Uterus (tissue), 3 donors: ENCODE measurements at regions not wholly inside any gene's neighbourhood (a gene's known extent, or its start where the extent isn't known, plus 50 kb on each side); places are given as distances from the start of the nearest gene placed in this dataset.
A peak's percentile ranks its signal among the peaks of the same experiment; 100 is the strongest.

Experiments used
- DNase-seq, 2 donors: peaks; one replicate each; pipeline ENCODE4 v3.0.0-alpha.2; 2019 to 2020
- H3K27ac ChIP-seq, 2 donors: fragments of 200-600 bp; sonication (generic); 1 replicate in 1 of 2; 2 replicates in 1 of 2; pipeline ENCODE4 v1.5.1; 2016 to 2018
- H3K27me3 ChIP-seq, 2 donors: fragments of 200-600 bp; sonication (generic); one replicate each; pipeline ENCODE4 v1.5.1; 2018 to 2019; ENCODE audit warnings: control low read depth in 1 of 2
- H3K36me3 ChIP-seq, 2 donors: fragments of 200-600 bp; sonication (generic); one replicate each; pipeline ENCODE4 v1.5.1; 2019; ENCODE audit warnings: control low read depth in 1 of 2
- H3K4me1 ChIP-seq, 2 donors: fragments of 200-600 bp; sonication (generic); one replicate each; pipeline ENCODE4 v1.5.1; 2018 to 2019; ENCODE audit warnings: control low read depth in 1 of 2
- H3K4me3 ChIP-seq, 2 donors: fragments of 200-600 bp; sonication (generic); 1 replicate in 1 of 2; 2 replicates in 1 of 2; pipeline ENCODE4 v1.5.1; 2018 to 2019; ENCODE audit warnings: mild to moderate bottlenecking in 1 of 2
- H3K9me3 ChIP-seq, 2 donors: fragments of 200-600 bp; sonication (generic); one replicate each; pipeline ENCODE4 v1.5.1; 2019; ENCODE audit warnings: control low read depth in 1 of 2
- CTCF ChIP-seq, 4 experiments: fragments of 200-600 bp in 2 of 4; fragments of 450-650 bp in 2 of 4; sonication (generic) in 2 of 4; IDR thresholded peaks; one replicate each; pipeline ENCODE4 v1.5.1; 2016 to 2019; ENCODE audit warnings: antibody characterized with exemption in 4 of 4, mild to moderate bottlenecking in 2 of 4, moderate library complexity in 1 of 4
- POLR2A ChIP-seq, 2 donors: fragments of 450-650 bp; IDR thresholded peaks; one replicate each; pipeline ENCODE4 v1.6.1; 2016; ENCODE audit warnings: antibody characterized with exemption in 2 of 2, mild to moderate bottlenecking in 1 of 2, moderate library complexity in 1 of 2
- intact Hi-C: fragments of 100-400 bp; cut with DNase I; formaldehyde crosslinking; loops from one replicate; pipeline ENCODE4 v1.15.1; 2023; ENCODE audit warnings: low total_unique reads
- donor health status: DM: yes; HTN: yes; CAD: no.

- no peak for DNase-seq
- intact Hi-C loops = no loop called here
- TF ChIP-seq CTCF (IDR thresholded peaks at IDR 0.05) (no peak), POLR2A (IDR thresholded peaks at IDR 0.05) (no peak)
- Histone ChIP-seq H3K27me3 (no peaks in the 10 kb centered on the region), H3K4me1 (no peaks in the 10 kb centered on the region), H3K27ac (no peak overlapping the region), H3K9me3 (no peaks in the 10 kb centered on the region), H3K36me3 (no peaks in the 10 kb centered on the region), H3K4me3 (no peak overlapping the region)
Measured at GRCh38 chr1:240019524-240019923, 72.2 kb upstream of the FMN2 start.

- no peaks in the 10 kb centered on the region for H3K36me3 ChIP-seq
- no peak for DNase-seq
- intact Hi-C loops = no loop called here
Measured at GRCh38 chr1:240020871-240021270, 70.8 kb upstream of the FMN2 start.

GRCh38 chr1:240021709-240022108 lies 70.0 kb upstream of the FMN2 start:
- Histone ChIP-seq H3K27ac (no peak overlapping the region), H3K27me3 (no peaks in the 10 kb centered on the region), H3K9me3 (no peaks in the 10 kb centered on the region), H3K4me3 (no peak overlapping the region), H3K36me3 (no peaks in the 10 kb centered on the region), H3K4me1 (no peaks in the 10 kb centered on the region)
- intact Hi-C loops = no loop called here
- TF ChIP-seq POLR2A (IDR thresholded peaks at IDR 0.05) = no peak
- no peak for TF ChIP-seq CTCF (IDR thresholded peaks at IDR 0.05)
- no peak for DNase-seq

More at GRCh38 chr1:240020871-240021270, 70.8 kb upstream of the FMN2 start:
- no peak overlapping the region for H3K27ac ChIP-seq
- no peaks in the 10 kb centered on the region for H3K4me1 ChIP-seq
- TF ChIP-seq POLR2A (IDR thresholded peaks at IDR 0.05) (no peak), CTCF (IDR thresholded peaks at IDR 0.05) (no peak)
- H3K27me3 ChIP-seq = no peaks in the 10 kb centered on the region
- no peak overlapping the region for H3K4me3 ChIP-seq
- H3K9me3 ChIP-seq = no peaks in the 10 kb centered on the region

DNA sequence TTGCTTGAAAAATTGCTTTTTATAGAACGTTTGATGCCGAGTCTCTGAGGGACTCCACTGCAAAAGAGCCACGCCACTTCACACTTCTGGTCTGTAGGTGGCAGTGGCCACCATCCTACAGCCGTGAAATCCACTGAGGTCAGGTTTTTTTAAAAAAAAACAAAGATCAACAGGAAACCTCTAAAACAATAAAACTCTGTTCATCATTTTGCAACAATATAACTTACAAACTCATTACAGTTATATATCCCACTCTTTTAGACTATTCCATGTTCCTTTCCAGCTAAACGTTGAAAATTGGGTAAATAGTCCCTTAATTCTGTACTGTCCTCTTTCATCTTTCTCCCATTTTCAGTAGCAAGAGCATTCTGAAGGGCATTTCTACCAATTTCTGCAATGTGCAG lies 64.6 kb upstream of the FMN2 start:
- Histone ChIP-seq H3K27ac (no peak overlapping the region), H3K27me3 (no peaks in the 10 kb centered on the region), H3K36me3 (no peaks in the 10 kb centered on the region), H3K9me3 (no peaks in the 10 kb centered on the region), H3K4me1 (no peaks in the 10 kb centered on the region), H3K4me3 (no peak overlapping the region)
- no peak for DNase-seq
- intact Hi-C loops = no loop called here
- no peak for TF ChIP-seq POLR2A (IDR thresholded peaks at IDR 0.05)
- peak; percentile 45 to 59 (median 53) for TF ChIP-seq CTCF (IDR thresholded peaks at IDR 0.05)

GRCh38 chr1:240029418-240029817 lies 62.3 kb upstream of the FMN2 start:
- Histone ChIP-seq H3K4me3 (no peak overlapping the region), H3K9me3 (no peaks in the 10 kb centered on the region), H3K27ac (no peak overlapping the region), H3K4me1 (no peaks in the 10 kb centered on the region), H3K36me3 (no peaks in the 10 kb centered on the region), H3K27me3 (no peaks in the 10 kb centered on the region)
- DNase-seq = no peak
- intact Hi-C loops = no loop called here
- no peak for TF ChIP-seq CTCF (IDR thresholded peaks at IDR 0.05)
- no peak for TF ChIP-seq POLR2A (IDR thresholded peaks at IDR 0.05)
